Dendritic cell treated with granulocyte-macrophage colony-stimulating factor and Interleukin-4, amounts not matched to agents 40 ng/mL and 50 ng/mL, for 4 days (primary cell): ENCODE measurements at regions not wholly inside any gene's neighbourhood (a gene's known extent, or its start where the extent isn't known, plus 50 kb on each side); places are given as distances from the start of the nearest gene placed in this dataset.
"Not testable (repeated sequence)": the region's sequence is repeated elsewhere in the genome, so short reads cannot be mapped to it uniquely, and the experiment has no call there.

Experiments used
- H3K27ac Mint-ChIP-seq: one replicate; pipeline ENCODE4 v1.8.0; 2022; ENCODE audit warnings: mild to moderate bottlenecking, mixed read lengths
- H3K27me3 Mint-ChIP-seq: one replicate; pipeline ENCODE4 v1.8.0; 2022; ENCODE audit warnings: mild to moderate bottlenecking, mixed read lengths
- H3K36me3 Mint-ChIP-seq: one replicate; pipeline ENCODE4 v1.8.0; 2022; ENCODE audit warnings: low read depth, mixed read lengths
- H3K4me1 Mint-ChIP-seq: one replicate; pipeline ENCODE4 v1.8.0; 2022; ENCODE audit warnings: low read depth, mixed read lengths
- H3K4me3 Mint-ChIP-seq: one replicate; pipeline ENCODE4 v1.8.0; 2022; ENCODE audit warnings: mild to moderate bottlenecking, moderate library complexity, mixed read lengths
- H3K9me3 Mint-ChIP-seq: one replicate; pipeline ENCODE4 v1.8.0; 2022; ENCODE audit warnings: mixed read lengths
- intact Hi-C: fragments of 100-400 bp; cut with micrococcal nuclease; formaldehyde crosslinking; loops from one replicate; pipeline ENCODE4 v1.15.0; 2022

DNA sequence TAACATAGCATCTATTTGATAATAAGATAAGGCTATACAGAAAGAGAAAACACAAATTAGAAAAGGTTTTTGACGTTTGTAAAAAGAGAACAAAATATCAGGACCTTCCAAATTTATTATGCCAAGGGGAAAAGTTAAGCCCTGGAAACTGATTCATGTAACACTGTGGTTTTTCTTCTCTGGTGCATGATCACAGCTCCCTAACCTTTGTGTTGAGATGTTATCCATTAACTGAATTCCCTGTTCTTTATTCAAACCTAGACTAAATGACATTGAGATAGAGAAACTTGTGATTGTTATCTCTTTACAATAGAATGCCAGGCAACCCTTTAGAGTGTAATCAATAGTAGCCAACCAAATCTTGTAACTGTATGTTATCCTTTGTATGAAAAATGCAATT lies 141.5 kb upstream of the NRG3 start:
- intact Hi-C loops = no loop called here
- H3K4me3 Mint-ChIP-seq = no peak overlapping the region
- H3K4me1 Mint-ChIP-seq = no peaks in the 10 kb centered on the region
- peaks cover 50% of the 10 kb centered on the region for H3K9me3 Mint-ChIP-seq
- H3K27ac Mint-ChIP-seq = no peak overlapping the region
- H3K27me3 Mint-ChIP-seq = no peaks in the 10 kb centered on the region
- H3K36me3 Mint-ChIP-seq = no peaks in the 10 kb centered on the region

DNA sequence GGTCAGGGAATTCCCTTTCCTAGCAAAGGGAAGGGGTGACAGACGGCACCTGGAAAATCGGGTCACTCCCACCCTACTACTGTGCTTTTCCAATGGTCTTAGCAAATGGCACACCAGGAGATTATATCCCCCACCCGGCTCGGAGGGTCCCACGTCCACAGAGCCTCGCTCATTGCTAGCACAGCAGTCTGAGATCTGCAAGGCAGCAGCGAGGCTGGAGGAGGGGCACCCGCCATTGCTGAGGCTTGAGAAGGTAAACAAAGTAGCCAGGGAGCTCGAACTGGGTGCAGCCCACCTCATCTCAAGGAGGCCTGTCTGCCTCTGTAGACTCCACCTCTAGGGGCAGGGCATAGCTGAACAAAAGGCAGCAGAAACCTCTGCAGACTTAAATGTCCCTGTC lies 139.8 kb upstream of the NRG3 start:
- H3K4me1 Mint-ChIP-seq, H3K36me3 Mint-ChIP-seq, H3K4me3 Mint-ChIP-seq, intact Hi-C loops, H3K27me3 Mint-ChIP-seq, H3K27ac Mint-ChIP-seq: not testable (repeated sequence)
- H3K9me3 Mint-ChIP-seq = peaks cover 43% of the 10 kb centered on the region

DNA sequence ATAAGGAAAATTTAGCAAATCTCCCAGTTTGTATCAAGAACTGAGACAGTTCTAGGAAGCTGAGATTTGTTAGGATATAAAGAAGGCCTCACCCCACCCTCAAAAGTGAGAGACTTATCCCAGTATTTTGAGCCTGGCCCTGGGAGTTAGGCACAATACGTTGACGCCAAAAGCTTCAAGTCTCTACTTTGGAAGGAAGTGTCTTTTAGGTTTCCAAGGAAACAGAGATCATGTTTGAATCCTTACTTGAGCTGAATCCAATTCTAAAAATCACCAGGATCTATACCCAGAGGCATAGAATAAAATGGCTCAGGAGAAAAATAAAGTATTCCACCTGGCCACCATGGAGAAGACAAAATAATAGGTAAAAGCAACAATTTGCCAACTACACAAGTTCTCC lies 115.9 kb upstream of the NRG3 start:
- no peaks in the 10 kb centered on the region for H3K27me3 Mint-ChIP-seq
- intact Hi-C loops = no loop called here
- H3K4me1 Mint-ChIP-seq = no peaks in the 10 kb centered on the region
- peaks cover 13% of the 10 kb centered on the region for H3K9me3 Mint-ChIP-seq
- no peak overlapping the region for H3K27ac Mint-ChIP-seq
- H3K4me3 Mint-ChIP-seq = no peak overlapping the region
- H3K36me3 Mint-ChIP-seq = no peaks in the 10 kb centered on the region

DNA sequence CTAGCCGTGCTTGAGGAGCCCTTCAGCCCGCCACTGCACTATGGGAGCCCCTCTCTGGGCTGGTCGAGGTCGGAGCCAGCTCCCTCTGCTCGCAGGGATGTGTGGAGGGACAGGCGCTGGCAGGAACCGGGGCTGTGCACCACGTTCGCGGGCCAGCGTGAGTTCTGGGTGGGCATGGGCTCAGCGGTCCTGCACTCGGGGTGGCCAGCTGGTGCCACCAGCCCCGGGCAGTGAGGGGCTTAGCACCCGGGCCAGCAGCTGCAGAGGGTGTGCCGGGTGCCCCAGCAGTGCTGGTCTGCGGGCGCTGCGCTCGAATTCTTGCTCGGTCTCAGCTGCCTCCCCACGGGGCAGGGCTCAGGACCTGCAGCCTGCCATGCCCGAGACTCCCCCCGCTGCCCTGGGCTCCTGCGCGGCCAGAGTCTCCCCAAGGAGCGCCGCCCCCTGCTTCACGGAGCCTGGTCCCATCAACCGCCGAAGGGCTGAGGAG lies 90.8 kb upstream of the NRG3 start:
- H3K27me3 Mint-ChIP-seq = no peaks in the 10 kb centered on the region
- no peaks in the 10 kb centered on the region for H3K36me3 Mint-ChIP-seq
- intact Hi-C loops = no loop called here
- H3K4me3 Mint-ChIP-seq = no peak overlapping the region
- no peak overlapping the region for H3K27ac Mint-ChIP-seq
- peaks cover 23% of the 10 kb centered on the region for H3K9me3 Mint-ChIP-seq
- H3K4me1 Mint-ChIP-seq = no peaks in the 10 kb centered on the region

DNA sequence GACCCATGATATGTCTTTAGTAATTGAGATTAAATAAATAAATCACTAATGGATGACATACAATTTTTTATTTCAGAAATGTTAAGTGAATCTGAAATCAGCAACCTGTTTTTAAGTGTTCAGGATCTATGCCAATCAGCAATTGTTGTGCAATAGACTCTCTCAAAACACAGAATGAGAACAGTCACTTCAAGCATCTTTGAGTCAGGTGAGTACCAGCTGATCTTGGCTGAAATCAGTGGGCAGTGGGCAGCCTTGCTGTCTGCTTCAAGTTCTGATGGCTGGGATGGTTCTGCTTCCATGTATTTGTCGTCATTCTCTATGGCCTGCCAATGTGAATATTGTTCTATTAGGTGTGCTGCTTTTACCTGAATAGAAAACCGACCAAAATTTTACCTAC lies 82.3 kb upstream of the NRG3 start:
- H3K36me3 Mint-ChIP-seq = no peaks in the 10 kb centered on the region
- intact Hi-C loops = no loop called here
- no peak overlapping the region for H3K27ac Mint-ChIP-seq
- H3K9me3 Mint-ChIP-seq = peaks cover 10% of the 10 kb centered on the region
- H3K27me3 Mint-ChIP-seq = no peaks in the 10 kb centered on the region
- no peak overlapping the region for H3K4me3 Mint-ChIP-seq
- no peaks in the 10 kb centered on the region for H3K4me1 Mint-ChIP-seq

DNA sequence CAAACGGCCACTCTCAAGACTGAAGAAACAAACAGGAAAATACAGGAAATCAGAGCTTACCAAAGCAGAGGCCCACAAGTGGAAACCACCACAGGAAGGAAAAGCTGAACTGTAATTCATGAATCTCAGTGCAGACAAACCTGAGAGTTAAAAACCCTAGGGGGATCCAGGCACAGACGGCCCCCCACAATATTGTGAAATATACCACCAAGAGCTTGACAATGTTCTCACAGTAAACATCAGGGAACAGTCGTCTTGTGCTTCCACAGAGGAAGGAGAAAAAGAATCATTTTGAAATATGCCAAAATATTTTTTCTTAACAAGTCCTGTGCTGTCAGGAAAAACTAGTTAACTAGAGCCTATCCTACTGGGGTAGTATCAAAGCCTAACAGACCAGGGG lies 68.2 kb upstream of the NRG3 start:
- Mint-ChIP-seq H3K27ac (no peak overlapping the region), H3K4me1 (no peaks in the 10 kb centered on the region), H3K9me3 (peaks cover 53% of the 10 kb centered on the region), H3K4me3 (no peak overlapping the region), H3K27me3 (no peaks in the 10 kb centered on the region), H3K36me3 (no peaks in the 10 kb centered on the region)
- intact Hi-C loops = no loop called here

DNA sequence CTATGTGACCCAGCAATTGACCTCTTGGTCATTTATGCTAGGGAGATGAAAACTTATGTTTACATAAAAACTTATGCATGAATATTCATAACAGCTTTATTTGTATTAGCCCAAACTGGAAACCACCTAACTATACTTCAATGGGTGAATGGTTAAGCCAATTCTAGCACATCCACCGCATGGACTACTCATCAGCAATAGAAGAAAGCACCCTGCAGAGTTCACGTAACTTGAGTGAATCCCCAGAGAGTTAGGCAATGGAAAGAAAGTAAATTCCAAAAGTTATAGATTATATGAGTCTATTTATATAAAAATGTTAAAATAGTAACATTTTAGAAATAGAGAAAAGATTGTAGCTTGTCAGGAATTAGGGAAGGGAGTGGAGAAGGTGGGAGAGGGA lies 60.2 kb upstream of the NRG3 start:
- Mint-ChIP-seq H3K27me3 (no peaks in the 10 kb centered on the region), H3K4me1 (no peaks in the 10 kb centered on the region), H3K9me3 (no peaks in the 10 kb centered on the region), H3K27ac (no peak overlapping the region), H3K36me3 (no peaks in the 10 kb centered on the region), H3K4me3 (no peak overlapping the region)
- intact Hi-C loops = no loop called here

DNA sequence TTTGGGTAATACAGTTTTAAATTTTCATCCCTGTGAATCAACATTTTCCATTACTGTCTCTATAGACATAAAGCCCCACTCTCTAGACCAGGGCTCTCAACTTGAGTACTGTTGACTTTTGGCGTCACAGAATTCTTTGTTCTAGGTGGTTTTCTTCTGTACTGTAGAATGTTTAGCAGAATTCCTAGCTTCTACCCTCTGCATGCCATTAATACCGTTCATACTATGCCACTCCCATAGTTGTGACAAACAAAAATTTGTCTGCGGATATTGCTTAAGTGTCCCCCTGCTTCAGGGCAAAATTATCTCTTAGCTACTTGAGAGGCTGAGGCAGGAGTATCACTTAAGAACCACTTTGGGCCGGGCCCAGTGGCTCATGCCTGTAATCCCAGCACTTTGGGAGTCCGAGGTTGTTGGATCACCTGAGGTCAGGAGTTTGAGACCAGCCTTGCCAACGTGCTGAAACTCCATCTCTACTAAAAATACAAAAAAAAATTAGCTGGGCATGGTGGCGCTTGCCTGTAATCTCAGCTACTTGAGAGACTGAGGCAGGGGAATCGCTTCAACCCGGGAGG lies 57.3 kb upstream of the NRG3 start:
- no peak overlapping the region for H3K4me3 Mint-ChIP-seq
- intact Hi-C loops = no loop called here
- no peak overlapping the region for H3K27ac Mint-ChIP-seq
- H3K27me3 Mint-ChIP-seq = no peaks in the 10 kb centered on the region
- no peaks in the 10 kb centered on the region for H3K36me3 Mint-ChIP-seq
- no peaks in the 10 kb centered on the region for H3K4me1 Mint-ChIP-seq
- H3K9me3 Mint-ChIP-seq = no peaks in the 10 kb centered on the region

DNA sequence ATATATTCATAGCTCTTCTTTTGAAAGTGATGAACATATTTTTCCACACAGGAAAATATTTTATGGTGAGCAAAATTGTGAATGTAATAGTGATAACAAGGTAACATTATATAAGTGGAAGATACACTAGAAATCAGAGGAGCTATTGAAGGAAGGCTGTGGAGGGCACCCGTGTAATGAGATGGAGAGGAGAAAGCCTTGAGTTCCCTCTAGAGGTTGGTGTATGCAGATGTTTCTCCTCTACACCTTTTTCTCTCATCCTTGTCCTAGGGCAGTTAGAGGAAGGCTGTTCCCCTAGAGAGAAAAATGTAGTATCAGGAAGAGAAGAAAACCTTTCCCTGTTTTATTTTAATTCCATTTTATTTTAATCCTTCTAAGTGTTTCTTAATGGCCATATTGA lies 54.6 kb upstream of the NRG3 start:
- Mint-ChIP-seq H3K36me3 (no peaks in the 10 kb centered on the region), H3K9me3 (no peaks in the 10 kb centered on the region), H3K4me1 (no peaks in the 10 kb centered on the region), H3K27me3 (no peaks in the 10 kb centered on the region), H3K4me3 (no peak overlapping the region), H3K27ac (no peak overlapping the region)
- intact Hi-C loops = no loop called here
